NCI-H146 (cell line): ENCODE measurements at regions not wholly inside any gene's neighbourhood (a gene's known extent, or its start where the extent isn't known, plus 50 kb on each side); places are given as distances from the start of the nearest gene placed in this dataset.

Source experiments
- DNase-seq: peaks from one replicate; lab custom pipeline; 2025; lab: John Stamatoyannopoulos, UW

- no peak for DNase-seq
Measured at GRCh38 chr2:128534688-128535392, 216.2 kb upstream of the HS6ST1 start.

- DNase-seq: no peak
Measured at GRCh38 chr2:128535953-128536352, 217.3 kb upstream of the HS6ST1 start.

- peak; percentile 65 for DNase-seq
Measured at GRCh38 chr2:128536925-128537620, 218.4 kb upstream of the HS6ST1 start.

- DNase-seq: no peak
Measured at GRCh38 chr2:128537646-128538045, 219.0 kb upstream of the HS6ST1 start.

- no peak for DNase-seq
Measured at GRCh38 chr2:128538396-128538795, 219.7 kb upstream of the HS6ST1 start.

- no peak for DNase-seq
Measured at GRCh38 chr2:128540670-128541069, 222.0 kb upstream of the HS6ST1 start.

- DNase-seq: no peak
Measured at GRCh38 chr2:128541448-128541847, 222.8 kb upstream of the HS6ST1 start.

- no peak for DNase-seq
Measured at GRCh38 chr2:128543036-128543435, 224.4 kb upstream of the HS6ST1 start.

- DNase-seq: no peak
Measured at GRCh38 chr2:128543646-128544045, 225.0 kb upstream of the HS6ST1 start.

- DNase-seq: no peak
Measured at GRCh38 chr2:128544321-128545037, 225.8 kb upstream of the HS6ST1 start.

- DNase-seq: no peak
Measured at GRCh38 chr2:128545085-128545484, 226.4 kb upstream of the HS6ST1 start.

GRCh38 chr2:128545829-128546228 lies 227.2 kb upstream of the HS6ST1 start:
- no peak for DNase-seq

GRCh38 chr2:128547667-128548066 lies 229.0 kb upstream of the HS6ST1 start:
- DNase-seq: no peak

- no peak for DNase-seq
Measured at GRCh38 chr2:128548461-128548891, 229.8 kb upstream of the HS6ST1 start.

GRCh38 chr2:128549094-128549493 lies 230.4 kb upstream of the HS6ST1 start:
- no peak for DNase-seq

GRCh38 chr2:128549646-128550260 lies 231.1 kb upstream of the HS6ST1 start:
- no peak for DNase-seq

- no peak for DNase-seq
Measured at GRCh38 chr2:128550389-128550788, 231.7 kb upstream of the HS6ST1 start.

- no peak for DNase-seq
Measured at GRCh38 chr2:128550801-128551416, 232.2 kb upstream of the HS6ST1 start.

- DNase-seq: no peak
Measured at GRCh38 chr2:128551435-128551834, 232.8 kb upstream of the HS6ST1 start.

- DNase-seq: no peak
Measured at GRCh38 chr2:128552141-128552805, 233.6 kb upstream of the HS6ST1 start.

GRCh38 chr2:128552806-128553551 lies 234.3 kb upstream of the HS6ST1 start:
- no peak for DNase-seq
